ENCODE measurements at regions not wholly inside any gene's neighbourhood (a gene's known extent, or its start where the extent isn't known, plus 50 kb on each side); places are given as distances from the start of the nearest gene placed in this dataset.
"Not testable (repeated sequence)": the region's sequence is repeated elsewhere in the genome, so short reads cannot be mapped to it uniquely, and the experiment has no call there.

DNA sequence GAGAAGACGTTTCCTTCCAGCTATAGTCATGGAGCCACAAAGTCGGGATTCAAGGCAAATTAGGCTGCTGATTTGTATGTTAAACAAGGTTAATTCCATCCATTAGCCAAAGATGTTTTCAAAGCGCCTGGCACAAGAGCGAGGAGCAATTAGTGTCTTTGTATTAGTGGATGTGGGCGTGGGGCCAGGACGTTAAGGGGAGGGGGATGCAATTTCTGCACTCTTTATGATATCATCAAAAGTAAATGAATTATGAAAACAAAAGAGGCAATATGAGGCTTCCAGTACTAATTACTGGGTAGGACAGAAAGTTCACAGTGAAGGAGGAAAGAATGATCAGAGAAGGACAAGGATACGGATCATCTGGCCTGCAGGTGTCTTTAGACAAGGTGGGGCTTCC lies 230.9 kb upstream of the MSX2 start:
- Histone ChIP-seq H3K9me3 (no peaks in the 10 kb centered on the region), H3K27ac (no peak overlapping the region), H3K27me3 (ENCODE audit: insufficient read depth in 3 of 3, low read length in 2 of 3) (no peaks in the 10 kb centered on the region), H3K36me3 (ENCODE audit: insufficient read depth in 1 of 2, low read depth in 1 of 2) (no peaks in the 10 kb centered on the region), H3K4me3 (no peak overlapping the region), H3K4me1 (no peaks in the 10 kb centered on the region)
- intact Hi-C loops (cut with DNase I): loop anchor here in 1 of 2 donors (10.0 kb wide), 1 partner anchor 441 kb away; no protein-coding TSS in a partner anchor
- WGBS, 3 donors: 79 to 84% (median 83%) methylated on average over 7 of the region's 7 CpGs
- ATAC-seq (no peak), DNase-seq (no peak)
- TF ChIP-seq, protein P1, sequence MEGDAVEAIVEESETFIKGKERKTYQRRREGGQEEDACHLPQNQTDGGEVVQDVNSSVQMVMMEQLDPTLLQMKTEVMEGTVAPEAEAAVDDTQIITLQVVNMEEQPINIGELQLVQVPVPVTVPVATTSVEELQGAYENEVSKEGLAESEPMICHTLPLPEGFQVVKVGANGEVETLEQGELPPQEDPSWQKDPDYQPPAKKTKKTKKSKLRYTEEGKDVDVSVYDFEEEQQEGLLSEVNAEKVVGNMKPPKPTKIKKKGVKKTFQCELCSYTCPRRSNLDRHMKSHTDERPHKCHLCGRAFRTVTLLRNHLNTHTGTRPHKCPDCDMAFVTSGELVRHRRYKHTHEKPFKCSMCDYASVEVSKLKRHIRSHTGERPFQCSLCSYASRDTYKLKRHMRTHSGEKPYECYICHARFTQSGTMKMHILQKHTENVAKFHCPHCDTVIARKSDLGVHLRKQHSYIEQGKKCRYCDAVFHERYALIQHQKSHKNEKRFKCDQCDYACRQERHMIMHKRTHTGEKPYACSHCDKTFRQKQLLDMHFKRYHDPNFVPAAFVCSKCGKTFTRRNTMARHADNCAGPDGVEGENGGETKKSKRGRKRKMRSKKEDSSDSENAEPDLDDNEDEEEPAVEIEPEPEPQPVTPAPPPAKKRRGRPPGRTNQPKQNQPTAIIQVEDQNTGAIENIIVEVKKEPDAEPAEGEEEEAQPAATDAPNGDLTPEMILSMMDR (IDR thresholded peaks at IDR 0.05): no peak

DNA sequence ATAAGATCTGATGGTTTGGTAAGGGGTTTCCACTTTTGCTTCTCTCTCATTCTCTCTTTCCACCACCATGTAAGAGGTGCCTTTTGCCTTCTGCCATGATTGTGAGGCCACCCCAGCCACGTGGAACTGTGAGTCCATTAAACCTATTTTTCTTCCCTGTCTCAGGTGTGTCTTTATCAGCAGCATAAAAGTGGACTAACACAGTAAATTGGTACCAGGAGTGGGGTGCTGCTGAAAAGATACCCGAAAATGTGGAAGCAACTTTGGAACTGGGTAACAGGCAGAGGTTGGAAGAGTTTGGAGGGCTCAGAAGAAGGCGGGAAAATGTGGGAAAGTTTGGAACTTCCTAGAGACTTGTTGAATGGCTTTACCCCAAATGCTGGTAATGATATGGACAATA lies 226.4 kb upstream of the MSX2 start:
- not testable (repeated sequence) for H3K4me1 ChIP-seq; H3K36me3 ChIP-seq (ENCODE audit: insufficient read depth in 1 of 2, low read depth in 1 of 2); H3K27ac ChIP-seq; H3K4me3 ChIP-seq; ATAC-seq; H3K27me3 ChIP-seq (ENCODE audit: insufficient read depth in 3 of 3, low read length in 2 of 3); DNase-seq; H3K9me3 ChIP-seq
- intact Hi-C loops (cut with DNase I): loop anchor here in 1 of 2 donors (10.0 kb wide), 1 partner anchor 437 kb away; no protein-coding TSS in a partner anchor
- WGBS, 3 donors: 79 to 83% (median 79%) methylated on average over 3 of the region's 3 CpGs

DNA sequence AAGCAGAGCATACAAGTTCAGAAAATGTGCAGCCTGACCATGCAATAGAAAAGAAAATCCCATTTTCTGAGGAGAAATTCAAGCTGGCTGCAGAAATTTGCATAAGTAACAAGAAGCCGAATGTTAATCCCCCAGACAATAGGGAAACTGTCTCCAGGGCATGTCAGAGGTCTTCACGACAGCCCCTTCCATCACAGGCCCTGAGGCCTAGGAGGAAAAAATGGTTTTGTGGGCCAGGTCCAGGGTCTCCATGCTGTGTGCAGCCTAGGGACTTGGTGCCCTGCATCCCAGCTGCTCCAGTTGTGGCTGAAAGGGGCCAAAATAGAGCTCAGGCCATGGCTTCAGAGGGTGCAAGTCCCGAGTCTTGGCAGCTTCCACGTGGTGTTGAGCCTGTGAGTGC lies 225.8 kb upstream of the MSX2 start:
- 61 to 79% (median 62%) methylated on average over 4 of the region's 4 CpGs for WGBS, 3 donors
- not testable (repeated sequence) for H3K9me3 ChIP-seq; H3K27ac ChIP-seq; DNase-seq; ATAC-seq; H3K36me3 ChIP-seq (ENCODE audit: insufficient read depth in 1 of 2, low read depth in 1 of 2); H3K4me1 ChIP-seq; H3K4me3 ChIP-seq; H3K27me3 ChIP-seq (ENCODE audit: insufficient read depth in 3 of 3, low read length in 2 of 3)
- intact Hi-C loops (cut with DNase I): loop anchor here in 1 of 2 donors (10.0 kb wide), 1 partner anchor 436 kb away; no protein-coding TSS in a partner anchor

DNA sequence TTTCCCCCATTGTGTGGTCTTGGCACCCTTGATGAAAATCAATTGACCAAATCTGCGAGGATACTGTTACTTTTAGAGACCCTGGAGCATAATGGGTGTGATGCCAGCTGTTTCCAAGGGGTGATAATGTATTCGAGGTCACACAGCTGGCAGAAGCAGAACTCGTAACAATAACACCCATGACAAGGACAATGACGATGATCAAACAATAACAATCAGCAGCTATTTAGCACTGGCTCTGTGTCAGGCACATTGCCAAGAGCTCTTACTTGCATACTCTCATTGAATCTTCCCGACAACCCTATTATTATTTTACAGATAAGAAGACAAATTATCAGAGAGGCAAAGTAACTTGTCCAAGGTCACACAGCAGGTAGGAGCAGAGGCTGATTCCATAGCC lies 223.7 kb upstream of the MSX2 start:
- no peak for ATAC-seq

DNA sequence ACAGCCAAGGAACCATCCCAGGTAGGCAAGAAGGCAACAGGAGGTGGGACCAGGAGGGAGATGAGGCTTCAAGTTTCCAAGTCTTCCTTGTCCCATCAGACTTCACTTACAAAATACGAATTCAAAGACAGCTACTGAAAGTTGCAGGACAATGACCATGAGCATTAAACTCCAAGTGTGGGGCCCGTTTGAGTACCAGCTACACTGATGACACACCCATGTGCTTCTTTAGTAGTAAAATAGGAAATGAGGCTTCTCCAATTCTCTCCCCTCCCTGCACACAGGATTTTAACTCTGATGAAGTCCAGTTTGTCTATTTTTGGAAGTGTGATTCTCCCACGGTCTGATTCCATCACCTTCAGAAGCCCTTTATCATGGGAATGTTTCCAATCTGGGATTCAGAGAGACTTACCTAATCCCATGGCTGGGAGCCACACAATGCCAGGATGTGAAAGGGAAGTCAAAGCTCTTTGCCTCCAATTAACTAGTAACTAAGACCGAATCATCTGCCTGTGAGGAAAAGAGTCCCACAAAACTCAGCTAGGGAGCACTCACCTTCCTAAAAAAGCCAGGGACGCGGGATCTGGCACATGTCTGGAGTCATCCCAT lies 222.8 kb upstream of the MSX2 start:
- TF ChIP-seq, protein P1 (IDR thresholded peaks at IDR 0.05): no peak
- Histone ChIP-seq H3K36me3 (ENCODE audit: insufficient read depth in 1 of 2, low read depth in 1 of 2) (no peaks in the 10 kb centered on the region), H3K9me3 (no peaks in the 10 kb centered on the region), H3K27me3 (ENCODE audit: insufficient read depth in 3 of 3, low read length in 2 of 3) (no peaks in the 10 kb centered on the region), H3K27ac (no peak overlapping the region), H3K4me3 (no peak overlapping the region), H3K4me1 (no peaks in the 10 kb centered on the region)
- 37 to 41% (median 39%) methylated on average over 6 of the region's 6 CpGs for WGBS, 3 donors
- ATAC-seq: no peak
- DNase-seq: no peak
- intact Hi-C loops (cut with DNase I): no loop called here

More for the DNA sequence above, 223.7 kb upstream of the MSX2 start:
- no peaks in the 10 kb centered on the region for H3K9me3 ChIP-seq
- WGBS, 3 donors: 32 to 41% (median 34%) methylated on average over 5 of the region's 5 CpGs
- H3K27me3 ChIP-seq (ENCODE audit: insufficient read depth in 3 of 3, low read length in 2 of 3): no peaks in the 10 kb centered on the region
- no peaks in the 10 kb centered on the region for H3K4me1 ChIP-seq
- TF ChIP-seq, protein P1 (IDR thresholded peaks at IDR 0.05): no peak
- no peak overlapping the region for H3K4me3 ChIP-seq
- DNase-seq: no peak
- no peak overlapping the region for H3K27ac ChIP-seq
- no peaks in the 10 kb centered on the region for H3K36me3 ChIP-seq (ENCODE audit: insufficient read depth in 1 of 2, low read depth in 1 of 2)
- intact Hi-C loops (cut with DNase I): no loop called here

DNA sequence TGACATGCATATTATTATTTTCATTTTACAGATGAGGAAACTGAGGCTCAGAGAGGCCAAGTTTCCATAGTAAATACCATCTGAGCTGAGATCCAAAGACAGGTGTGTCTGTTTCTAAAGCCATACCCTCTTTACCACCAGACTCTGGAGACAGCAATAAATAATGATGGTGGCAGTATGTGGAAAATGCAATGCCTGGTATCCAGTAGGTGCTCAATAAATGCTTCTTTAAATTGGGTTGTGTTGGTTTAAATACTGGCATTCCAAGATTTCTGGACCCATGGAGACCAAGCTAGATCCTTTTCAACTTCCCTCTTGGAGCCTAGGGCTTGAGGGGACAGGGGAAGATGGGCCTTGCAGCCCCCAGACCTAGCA lies 221.3 kb upstream of the MSX2 start:
- DNase-seq (no peak), ATAC-seq (no peak)
- Histone ChIP-seq H3K36me3 (ENCODE audit: insufficient read depth in 1 of 2, low read depth in 1 of 2) (no peaks in the 10 kb centered on the region), H3K4me3 (no peak overlapping the region), H3K27ac (no peak overlapping the region), H3K9me3 (no peaks in the 10 kb centered on the region), H3K27me3 (ENCODE audit: insufficient read depth in 3 of 3, low read length in 2 of 3) (no peaks in the 10 kb centered on the region), H3K4me1 (no peaks in the 10 kb centered on the region)
- intact Hi-C loops (cut with DNase I): no loop called here
- TF ChIP-seq, protein P1 (IDR thresholded peaks at IDR 0.05): no peak

All from psoas muscle (tissue), 7 donors.